ENCODE measurements at regions not wholly inside any gene's neighbourhood (a gene's known extent, or its start where the extent isn't known, plus 50 kb on each side); places are given as distances from the start of the nearest gene placed in this dataset.

GRCh38 chr7:89563597-89563996 lies 590.7 kb upstream of the STEAP1 start:
- TF ChIP-seq, protein P1, sequence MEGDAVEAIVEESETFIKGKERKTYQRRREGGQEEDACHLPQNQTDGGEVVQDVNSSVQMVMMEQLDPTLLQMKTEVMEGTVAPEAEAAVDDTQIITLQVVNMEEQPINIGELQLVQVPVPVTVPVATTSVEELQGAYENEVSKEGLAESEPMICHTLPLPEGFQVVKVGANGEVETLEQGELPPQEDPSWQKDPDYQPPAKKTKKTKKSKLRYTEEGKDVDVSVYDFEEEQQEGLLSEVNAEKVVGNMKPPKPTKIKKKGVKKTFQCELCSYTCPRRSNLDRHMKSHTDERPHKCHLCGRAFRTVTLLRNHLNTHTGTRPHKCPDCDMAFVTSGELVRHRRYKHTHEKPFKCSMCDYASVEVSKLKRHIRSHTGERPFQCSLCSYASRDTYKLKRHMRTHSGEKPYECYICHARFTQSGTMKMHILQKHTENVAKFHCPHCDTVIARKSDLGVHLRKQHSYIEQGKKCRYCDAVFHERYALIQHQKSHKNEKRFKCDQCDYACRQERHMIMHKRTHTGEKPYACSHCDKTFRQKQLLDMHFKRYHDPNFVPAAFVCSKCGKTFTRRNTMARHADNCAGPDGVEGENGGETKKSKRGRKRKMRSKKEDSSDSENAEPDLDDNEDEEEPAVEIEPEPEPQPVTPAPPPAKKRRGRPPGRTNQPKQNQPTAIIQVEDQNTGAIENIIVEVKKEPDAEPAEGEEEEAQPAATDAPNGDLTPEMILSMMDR (IDR thresholded peaks at IDR 0.05; ENCODE audit: low read depth, low read length): no peak
- no peak for TF ChIP-seq EZH2phosphoT487 (IDR thresholded peaks at IDR 0.05; ENCODE audit: low read depth)

All from OCI-LY3 (cell line).